K562 (cell line): ENCODE measurements at regions not wholly inside any gene's neighbourhood (a gene's known extent, or its start where the extent isn't known, plus 50 kb on each side); places are given as distances from the start of the nearest gene placed in this dataset.

Experiments used
- ATAC-seq: fragments of 200-7000 bp; cut with Tn5 transposase; 3 replicates; pipeline ENCODE4 v1.9.1; 2020; ENCODE audit warnings: moderate library complexity
- BruUV-seq: library from RNA; stranded (reverse); fragments of 400-500 nt; replicated peaks from 2 replicates; lab custom pipeline; 2021; lab: Mats Ljungman, UMichigan
- CTCF ChIA-PET: fragments of 300-600 bp; formaldehyde crosslinking; extraction: SDS; loops from one replicate; lab custom pipeline; 2021; ENCODE audit warnings: low intra/inter-chr PET ratio; lab: Yijun Ruan, JAX
- POLR2A ChIA-PET: fragments of 300-600, 350-650 bp; sonication (Branson Sonifier 250); formaldehyde crosslinking; extraction: SDS; loops from one replicate; lab custom pipeline; 2021; ENCODE audit warnings: antibody characterized with exemption, inconsistent platforms; lab: Yijun Ruan, JAX
- DNase-seq, 4 experiments: peaks; one replicate each; pipeline versions ENCODE4 v3.0.0 to v3.0.0-alpha.2; 2011 to 2018; ENCODE audit warnings: low spot score in 3 of 4, mixed read lengths in 3 of 4; ENCODE audit errors: extremely low read depth in 1 of 4
- FAIRE-seq: peaks from 2 replicates; lab custom pipeline; 2011; peaks lifted over from hg19 to GRCh38; lab: Jason Lieb, UNC
- H2AFZ ChIP-seq: 2 replicates; pipeline ENCODE4 v1.6.0; 2011; ENCODE audit warnings: low read depth, low read length, control low read depth, inconsistent platforms
- H3K27ac ChIP-seq: fragments of 200-600 bp; 3 replicates; pipeline ENCODE4 v1.8.0; 2011; ENCODE audit warnings: low read depth, mild to moderate bottlenecking, control low read depth, inconsistent platforms, low read length, moderate library complexity, mixed read lengths; ENCODE audit errors: extremely low read depth
- H3K27me3 ChIP-seq, 2 experiments: fragments of 300-600 bp in 1 of 2; 2 replicates in 1 of 2; 3 replicates in 1 of 2; pipeline versions ENCODE4 v1.6.0 to v1.8.0; 2011; ENCODE audit warnings: inconsistent platforms in 2 of 2, low read length in 2 of 2, mild to moderate bottlenecking in 1 of 2, mixed read lengths in 1 of 2, moderate library complexity in 1 of 2; ENCODE audit not compliant: control insufficient read depth in 2 of 2, insufficient read depth in 2 of 2
- H3K36me3 ChIP-seq: fragments of 300-600 bp; 3 replicates; pipeline ENCODE4 v1.8.0; 2011; ENCODE audit warnings: mild to moderate bottlenecking, low read length, inconsistent platforms; ENCODE audit not compliant: control insufficient read depth, insufficient read depth
- H3K4me1 ChIP-seq, 2 experiments: fragments of 200-600 bp in 1 of 2; replicated peaks in 1 of 2; 2 replicates in 1 of 2; 3 replicates in 1 of 2; pipeline versions ENCODE4 v1.5.1 to v1.8.0; 2011; ENCODE audit warnings: inconsistent platforms in 2 of 2, low read length in 2 of 2, mild to moderate bottlenecking in 1 of 2, mixed read lengths in 1 of 2, moderate library complexity in 1 of 2; ENCODE audit not compliant: control insufficient read depth in 2 of 2, insufficient read depth in 2 of 2
- H3K4me2 ChIP-seq: 2 replicates; pipeline ENCODE4 v1.6.1; 2011; ENCODE audit warnings: low read length, control low read depth, inconsistent platforms, mixed read lengths; ENCODE audit not compliant: insufficient read depth
- H3K4me3 ChIP-seq: fragments of 200-600 bp; sonication (generic), shearing (Covaris generic); 2 replicates; pipeline ENCODE4 v1.5.1; 2016; ENCODE audit warnings: control low read depth, inconsistent platforms
- H3K79me2 ChIP-seq: fragments of 200-600 bp; 3 replicates; pipeline ENCODE4 v1.8.0; 2011; ENCODE audit warnings: low read length, inconsistent platforms; ENCODE audit not compliant: control insufficient read depth, insufficient read depth
- H3K9ac ChIP-seq, 2 experiments: 2 replicates each; pipeline versions ENCODE4 v1.6.0 to v1.6.1; 2011; ENCODE audit warnings: low read depth in 2 of 2, low read length in 2 of 2, control low read depth in 1 of 2, inconsistent platforms in 1 of 2, mild to moderate bottlenecking in 1 of 2, mixed read lengths in 1 of 2; ENCODE audit not compliant: insufficient read depth in 1 of 2
- H3K9me1 ChIP-seq: one replicate; pipeline ENCODE4 v1.6.0; 2011; ENCODE audit warnings: inconsistent platforms, mild to moderate bottlenecking, low read length, moderate library complexity; ENCODE audit not compliant: control insufficient read depth, insufficient read depth
- H3K9me3 ChIP-seq: replicated peaks from 2 replicates; pipeline ENCODE4 v1.5.1; 2011; ENCODE audit warnings: low read depth, low read length, inconsistent platforms; ENCODE audit not compliant: control insufficient read depth, insufficient read depth
- H4K20me1 ChIP-seq: replicated peaks from 2 replicates; pipeline ENCODE4 v1.6.1; 2011; ENCODE audit warnings: low read length, inconsistent platforms, mixed read lengths; ENCODE audit not compliant: control insufficient read depth, insufficient read depth
- ATF1 ChIP-seq, 2 experiments: fragments of 450-650 bp in 1 of 2; IDR thresholded peaks; 2 replicates each; pipeline ENCODE4 v1.6.1; 2016; ENCODE audit warnings: missing compliant biosample characterization in 1 of 2, missing genetic modification characterization in 1 of 2
- BRCA1 ChIP-seq, 2 experiments: fragments of 450-650 bp in 1 of 2; sonication (generic) in 1 of 2; formaldehyde crosslinking in 1 of 2; IDR thresholded peaks; 2 replicates each; pipeline versions ENCODE4 v1.5.0 to v1.6.1; 2017 to 2020; ENCODE audit warnings: mild to moderate bottlenecking in 1 of 2, missing genetic modification reagents in 1 of 2
- CEBPB ChIP-seq: fragments of 450-650 bp; IDR thresholded peaks from 2 replicates; pipeline ENCODE4 v1.6.1; 2016; ENCODE audit warnings: missing genetic modification characterization, missing compliant biosample characterization
- ETV5 ChIP-seq: sonication (generic); formaldehyde crosslinking; IDR thresholded peaks from 2 replicates; pipeline ENCODE4 v1.4.0; 2020; ENCODE audit warnings: low read depth, mild to moderate bottlenecking, missing genetic modification reagents
- FOSL1 ChIP-seq: fragments of 200-800 bp; sonication (Bioruptor generic); conservative IDR thresholded peaks from 2 replicates; pipeline ENCODE4 v1.6.1; 2016; ENCODE audit warnings: missing genetic modification characterization, missing compliant biosample characterization
- HDAC2 ChIP-seq: fragments of 450-650 bp; IDR thresholded peaks from 2 replicates; pipeline ENCODE4 v1.6.1; 2016; ENCODE audit warnings: mild to moderate bottlenecking
- LEF1 ChIP-seq: fragments of 450-650 bp; IDR thresholded peaks from 2 replicates; pipeline ENCODE4 v1.6.1; 2016; ENCODE audit warnings: mild to moderate bottlenecking
- REST ChIP-seq, 2 experiments: fragments of 450-650 bp; formaldehyde crosslinking in 1 of 2; IDR thresholded peaks; 2 replicates each; pipeline versions ENCODE4 v1.4.0 to v1.6.1; 2014 to 2020; ENCODE audit warnings: mild to moderate bottlenecking in 2 of 2, borderline replicate concordance in 1 of 2, low read depth in 1 of 2
- SNIP1 ChIP-seq: fragments of 450-650 bp; IDR thresholded peaks from 2 replicates; pipeline ENCODE4 v1.7.1; 2017; ENCODE audit warnings: low read depth, mild to moderate bottlenecking
- SP2 ChIP-seq: IDR thresholded peaks from 2 replicates; pipeline ENCODE4 v1.6.1; 2011; ENCODE audit warnings: mild to moderate bottlenecking, low read depth, low read length, moderate library complexity; ENCODE audit not compliant: poor library complexity, severe bottlenecking; ENCODE audit errors: extremely low read depth
- WGBS: fragments of 100-300 bp; shearing (Covaris generic); methylation state at CpG from one replicate; pipeline ENCODE4 v1.1.6; 2016; ENCODE audit warnings: low coverage, mixed read lengths; ENCODE audit not compliant: insufficient coverage; ENCODE audit errors: missing lambda C conversion rate; 5-methylcytosine and 5-hydroxymethylcytosine counted together
- in situ Hi-C: fragments of 300-500 bp; cut with MboI; formaldehyde crosslinking; loops from 4 replicates; pipeline ENCODE4 v1.15.0; 2018; ENCODE audit warnings: inconsistent platforms, mixed read lengths
- intact Hi-C: fragments of 100-400 bp; cut with micrococcal nuclease; formaldehyde crosslinking; loops from 2 replicates; pipeline ENCODE4 v1.14.2; 2022
- TF ChIP-seq, protein P1 (sequence below): fragments of 450-650 bp; IDR thresholded peaks from 2 replicates; pipeline ENCODE4 v1.7.0; 2016; ENCODE audit warnings: borderline replicate concordance

- Histone ChIP-seq H3K9ac (no peak overlapping the region), H3K9me1 (no peaks in the 10 kb centered on the region), H3K4me3 (no peak overlapping the region), H3K36me3 (no peaks in the 10 kb centered on the region), H3K27me3 (no peaks in the 10 kb centered on the region), H3K4me1 (no peaks in the 10 kb centered on the region), H2AFZ (no peak overlapping the region), H4K20me1 (no peaks in the 10 kb centered on the region), H3K4me2 (no peak overlapping the region), H3K27ac (no peak overlapping the region), H3K79me2 (no peaks in the 10 kb centered on the region), H3K9me3 (no peaks in the 10 kb centered on the region)
- 2% methylated on average over 9 of the region's 9 CpGs for WGBS
- POLR2A ChIA-PET: no interaction called here
- ATAC-seq (no peak), FAIRE-seq (no peak), DNase-seq (no peak)
- no TSS peak for BruUV-seq
- in situ Hi-C loops (no loop called here), intact Hi-C loops (no loop called here)
- CTCF ChIA-PET: no interaction called here
- TF ChIP-seq, protein P1, sequence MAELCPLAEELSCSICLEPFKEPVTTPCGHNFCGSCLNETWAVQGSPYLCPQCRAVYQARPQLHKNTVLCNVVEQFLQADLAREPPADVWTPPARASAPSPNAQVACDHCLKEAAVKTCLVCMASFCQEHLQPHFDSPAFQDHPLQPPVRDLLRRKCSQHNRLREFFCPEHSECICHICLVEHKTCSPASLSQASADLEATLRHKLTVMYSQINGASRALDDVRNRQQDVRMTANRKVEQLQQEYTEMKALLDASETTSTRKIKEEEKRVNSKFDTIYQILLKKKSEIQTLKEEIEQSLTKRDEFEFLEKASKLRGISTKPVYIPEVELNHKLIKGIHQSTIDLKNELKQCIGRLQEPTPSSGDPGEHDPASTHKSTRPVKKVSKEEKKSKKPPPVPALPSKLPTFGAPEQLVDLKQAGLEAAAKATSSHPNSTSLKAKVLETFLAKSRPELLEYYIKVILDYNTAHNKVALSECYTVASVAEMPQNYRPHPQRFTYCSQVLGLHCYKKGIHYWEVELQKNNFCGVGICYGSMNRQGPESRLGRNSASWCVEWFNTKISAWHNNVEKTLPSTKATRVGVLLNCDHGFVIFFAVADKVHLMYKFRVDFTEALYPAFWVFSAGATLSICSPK: no peak
- TF ChIP-seq FOSL1 (no peak), ETV5 (CRISPR knock-in tag) (no peak), SNIP1 (no peak), LEF1 (no peak), SP2 (no peak), ATF1 (CRISPR knock-in tag; IDR thresholded peaks at IDR 0.05) (no peak), ATF1 (tag; IDR thresholded peaks at IDR 0.05) (no peak), BRCA1 (IDR thresholded peaks at IDR 0.05) (no peak), BRCA1 (CRISPR knock-in tag; IDR thresholded peaks at IDR 0.05) (no peak), REST (IDR thresholded peaks at IDR 0.05; ENCODE audit: borderline replicate concordance) (no peak), REST (CRISPR knock-in tag; IDR thresholded peaks at IDR 0.05; ENCODE audit: low read depth) (no peak), HDAC2 (no peak), CEBPB (tag) (no peak)
Observed at GRCh38 chr14:55951341-55952206, 166.6 kb upstream of the PELI2 start.
